Skin epidermis (tissue), 12 donors: ENCODE measurements at regions not wholly inside any gene's neighbourhood (a gene's known extent, or its start where the extent isn't known, plus 50 kb on each side); places are given as distances from the start of the nearest gene placed in this dataset.
"Not testable (repeated sequence)": the region's sequence is repeated elsewhere in the genome, so short reads cannot be mapped to it uniquely, and the experiment has no call there.

ENCODE experiments used
- H3K27ac ChIP-seq, 21 experiments: fragments of 200-600 bp; sonication (generic) in 11 of 21; one replicate each; pipeline ENCODE4 v1.5.0; 2020; ENCODE audit warnings: mild to moderate bottlenecking in 3 of 21, inconsistent platforms in 2 of 21, moderate library complexity in 2 of 21
- H3K4me3 ChIP-seq, 7 experiments: fragments of 200-600 bp; sonication (generic) in 2 of 7; one replicate each; pipeline ENCODE4 v1.5.0; 2020; ENCODE audit warnings: inconsistent platforms in 2 of 7, mild to moderate bottlenecking in 2 of 7, moderate library complexity in 1 of 7

DNA sequence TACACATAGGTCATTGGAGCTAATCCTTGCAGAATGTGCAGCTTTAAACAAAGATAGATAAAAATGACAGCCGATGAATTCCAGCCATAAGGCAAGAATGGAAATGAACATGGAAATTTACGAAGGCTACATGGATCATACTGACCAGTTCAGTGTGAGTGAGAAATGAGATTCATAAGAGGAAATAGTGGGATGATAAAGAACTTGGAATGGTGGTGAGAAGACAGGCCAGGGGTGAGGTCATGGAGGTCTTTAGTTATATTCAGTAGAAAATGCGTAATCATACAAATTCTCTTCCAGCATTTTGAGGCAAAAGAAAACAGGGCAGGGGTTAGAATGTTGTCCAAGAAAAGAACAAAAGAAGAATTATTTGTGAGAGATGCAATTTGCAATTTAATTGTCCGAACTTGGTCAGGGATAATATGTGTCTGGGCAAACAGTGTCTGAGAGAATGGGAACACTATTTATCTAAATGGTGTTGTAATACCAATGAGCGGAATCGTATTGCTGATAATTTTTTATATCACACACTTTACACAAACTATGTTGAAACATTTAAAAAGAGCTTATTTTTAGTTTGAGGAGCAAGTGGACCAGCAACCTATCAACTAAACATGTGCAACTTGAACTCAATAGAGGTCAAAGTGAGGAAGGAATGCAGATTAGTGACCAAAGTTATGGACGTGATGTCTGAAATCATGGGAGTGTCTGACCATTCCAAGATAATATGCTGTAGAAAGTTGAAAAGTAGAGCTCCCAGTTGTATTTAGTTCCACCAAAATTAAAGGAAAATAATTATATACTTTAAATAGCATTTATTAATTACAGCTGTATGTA lies 739.0 kb upstream of the NCAM2 start:
- Histone ChIP-seq H3K27ac (no peak overlapping the region), H3K4me3 (no peak overlapping the region)

DNA sequence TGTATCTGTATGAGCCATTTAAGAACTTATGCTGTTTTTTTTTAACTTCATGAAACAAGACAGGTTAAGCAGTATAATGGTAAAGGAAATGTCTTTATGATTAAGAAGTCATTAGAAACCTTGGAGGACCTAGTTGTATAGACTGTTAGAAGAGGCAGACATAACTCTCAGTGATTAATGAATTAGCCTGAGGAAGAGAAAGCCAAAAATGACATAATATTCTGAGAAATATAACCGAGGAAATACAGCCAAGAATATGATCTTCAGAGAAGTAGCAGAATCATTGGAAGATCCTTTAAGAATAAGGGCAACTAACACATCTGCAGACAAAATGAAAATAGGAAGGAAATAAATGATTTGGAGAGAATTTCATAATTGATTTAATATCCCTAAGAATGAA lies 738.1 kb upstream of the NCAM2 start:
- H3K4me3 ChIP-seq = no peak overlapping the region
- H3K27ac ChIP-seq = no peak overlapping the region

DNA sequence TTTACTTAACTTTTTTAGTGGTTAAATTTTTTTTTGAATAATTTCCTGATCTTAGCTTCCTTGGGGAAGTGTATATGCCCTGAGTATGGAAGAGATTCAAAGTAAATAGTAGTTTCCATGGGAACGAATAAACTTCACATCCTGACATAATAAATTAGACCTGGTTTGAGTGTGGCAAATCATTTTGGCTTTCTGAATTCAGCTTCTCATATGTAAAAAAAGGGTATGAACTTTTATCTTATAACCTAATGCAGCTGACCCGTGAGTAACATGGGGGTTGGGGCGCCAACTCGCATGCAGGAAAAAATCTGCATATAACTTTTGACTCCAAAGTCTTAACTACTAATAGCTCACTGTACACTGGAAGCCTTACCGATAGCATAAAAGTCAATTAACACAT lies 736.8 kb upstream of the NCAM2 start:
- H3K27ac ChIP-seq = no peak overlapping the region
- no peak overlapping the region for H3K4me3 ChIP-seq

DNA sequence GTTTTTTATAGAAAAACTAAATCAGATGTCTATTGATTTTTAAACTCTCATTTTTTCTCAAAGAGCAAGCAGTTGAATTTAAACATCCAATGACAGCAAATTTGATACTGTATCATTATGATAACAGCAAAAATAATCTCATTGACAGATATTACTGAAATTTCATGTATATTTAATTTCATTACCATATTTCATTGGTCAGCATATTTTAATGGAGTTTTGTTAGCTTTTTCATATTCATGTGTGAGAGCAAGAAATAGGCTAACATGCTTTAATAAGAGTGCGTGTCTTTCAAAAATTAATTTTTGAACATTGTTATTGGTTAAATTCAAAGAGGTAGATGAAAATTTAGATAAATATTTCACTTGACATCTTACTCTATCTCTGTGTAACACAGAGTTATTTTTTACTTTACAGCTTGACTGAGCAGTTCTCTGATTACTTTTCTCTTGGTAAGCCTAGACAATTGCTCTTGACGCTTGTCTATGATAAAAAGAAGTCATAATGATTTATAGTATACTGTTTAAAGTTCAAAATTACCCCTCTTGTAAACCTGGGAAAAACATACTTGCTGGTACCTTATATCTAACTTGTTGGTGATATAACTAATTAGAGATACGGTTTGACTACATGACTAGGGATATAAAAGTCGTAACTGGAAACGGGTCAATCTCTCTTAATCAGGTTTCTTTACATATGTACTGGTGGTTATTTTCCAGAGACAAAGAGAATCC lies 732.3 kb upstream of the NCAM2 start:
- Histone ChIP-seq H3K4me3 (no peak overlapping the region), H3K27ac (no peak overlapping the region)

DNA sequence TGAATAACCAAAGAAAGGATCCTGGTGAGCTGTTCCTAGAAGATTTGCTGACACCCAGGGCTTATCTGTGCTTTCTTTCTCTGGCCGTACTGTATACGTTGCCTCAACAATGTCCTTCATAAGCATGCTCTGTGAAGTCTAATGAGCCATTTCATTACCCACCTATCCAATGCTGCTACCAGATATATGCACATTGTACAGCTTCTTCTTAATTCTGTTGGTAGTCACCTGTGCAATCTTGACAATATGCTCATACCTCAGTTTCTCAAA lies 731.8 kb upstream of the NCAM2 start:
- no peak overlapping the region for H3K27ac ChIP-seq
- H3K4me3 ChIP-seq = no peak overlapping the region

DNA sequence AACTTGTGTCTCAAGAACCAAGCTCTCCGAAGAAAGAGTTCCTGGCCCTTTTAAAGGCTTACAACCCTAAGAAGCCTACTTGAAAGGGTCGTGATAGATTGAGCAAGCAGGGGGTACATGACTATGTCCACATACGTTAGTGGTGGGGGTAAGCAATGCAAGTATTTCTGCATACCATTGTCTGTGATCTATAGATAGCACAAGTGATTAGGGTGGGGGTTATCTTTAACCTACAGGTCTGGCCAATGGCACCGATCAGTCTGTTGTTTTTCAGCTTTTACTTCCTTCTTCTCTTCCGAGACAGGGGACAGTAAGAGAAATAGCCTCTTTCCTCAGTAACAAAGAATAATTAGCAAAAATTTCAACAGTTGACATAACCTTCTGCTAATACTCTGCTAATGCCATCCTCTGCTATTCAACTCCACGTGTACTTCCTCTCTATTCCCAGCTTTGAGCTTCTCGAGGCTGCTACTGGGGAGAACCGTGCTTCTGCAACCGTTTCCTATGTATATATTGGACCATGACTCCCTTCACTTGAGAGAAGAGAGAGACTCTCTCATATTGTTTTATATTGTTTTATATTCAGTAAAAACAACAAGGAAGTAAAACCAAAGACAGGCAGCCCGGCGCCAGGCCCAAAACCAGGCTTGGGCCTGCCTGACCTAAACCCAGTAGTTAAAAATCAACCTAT lies 727.7 kb upstream of the NCAM2 start:
- Histone ChIP-seq H3K27ac (no peak overlapping the region), H3K4me3 (no peak overlapping the region)

DNA sequence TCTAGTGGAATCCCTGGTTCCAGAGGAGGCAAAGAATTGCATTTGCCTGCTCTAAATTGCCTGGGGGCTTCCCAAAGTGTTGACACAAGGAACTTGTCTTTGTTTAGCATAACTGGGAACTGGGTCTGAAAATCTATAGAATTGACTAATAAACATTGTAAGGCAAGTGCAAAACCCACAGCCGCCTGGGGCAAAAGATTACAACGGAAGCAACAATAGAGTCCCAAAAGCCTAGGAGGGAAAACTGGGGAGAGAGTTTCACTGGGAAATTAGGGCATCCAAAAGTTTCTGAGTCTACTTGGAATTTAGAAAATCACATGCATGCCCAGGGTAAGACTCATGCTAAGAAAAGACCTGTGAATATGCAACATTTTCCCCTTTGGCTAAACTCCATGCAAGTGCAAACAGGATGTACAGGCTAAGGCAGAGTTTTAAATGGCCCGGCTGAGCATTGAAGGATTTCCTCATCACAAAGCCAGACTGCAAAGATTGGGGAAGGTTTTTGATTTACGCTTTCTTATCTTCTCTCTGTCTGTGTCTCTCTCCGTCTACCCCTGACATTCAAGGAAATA lies 725.3 kb upstream of the NCAM2 start:
- no peak overlapping the region for H3K4me3 ChIP-seq
- no peak overlapping the region for H3K27ac ChIP-seq

DNA sequence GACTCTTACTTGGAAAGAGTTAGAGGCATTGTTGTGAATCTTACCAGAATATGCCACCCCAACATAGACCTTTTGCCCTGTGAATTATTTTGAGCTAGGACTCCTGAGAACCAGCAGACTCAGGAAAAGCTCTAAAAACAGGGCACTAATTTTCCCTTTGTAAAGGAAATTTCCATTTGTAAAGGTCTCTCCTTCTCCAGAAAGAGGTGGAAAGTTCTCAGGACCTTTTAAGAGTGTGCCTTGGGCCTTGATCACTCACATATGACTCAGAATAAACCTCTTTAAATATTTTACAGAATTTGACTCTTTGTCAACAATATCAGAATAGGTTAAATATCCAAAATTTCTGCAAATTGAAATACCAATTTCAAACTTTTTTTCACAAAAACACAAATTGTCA lies 721.8 kb upstream of the NCAM2 start:
- Histone ChIP-seq H3K4me3 (no peak overlapping the region), H3K27ac (no peak overlapping the region)

DNA sequence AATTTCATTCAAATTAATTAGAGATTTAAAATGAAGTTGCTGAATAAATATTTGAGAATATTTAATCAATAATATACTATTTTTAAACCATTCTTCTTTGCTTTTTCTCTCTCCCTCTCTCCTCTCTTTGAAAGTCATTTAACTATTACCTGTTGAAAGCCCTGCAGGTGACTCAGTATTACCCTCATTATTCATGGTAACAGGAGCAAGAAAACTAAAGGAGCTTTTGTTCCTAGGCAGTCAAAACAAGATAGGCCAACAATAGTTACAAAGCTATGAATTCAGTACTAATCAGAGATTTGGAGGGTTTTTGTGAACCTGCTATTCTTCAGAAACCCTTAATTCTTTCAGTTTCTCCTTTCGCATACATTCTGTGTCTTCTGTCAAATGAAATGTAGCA lies 721.3 kb upstream of the NCAM2 start:
- no peak overlapping the region for H3K4me3 ChIP-seq

DNA sequence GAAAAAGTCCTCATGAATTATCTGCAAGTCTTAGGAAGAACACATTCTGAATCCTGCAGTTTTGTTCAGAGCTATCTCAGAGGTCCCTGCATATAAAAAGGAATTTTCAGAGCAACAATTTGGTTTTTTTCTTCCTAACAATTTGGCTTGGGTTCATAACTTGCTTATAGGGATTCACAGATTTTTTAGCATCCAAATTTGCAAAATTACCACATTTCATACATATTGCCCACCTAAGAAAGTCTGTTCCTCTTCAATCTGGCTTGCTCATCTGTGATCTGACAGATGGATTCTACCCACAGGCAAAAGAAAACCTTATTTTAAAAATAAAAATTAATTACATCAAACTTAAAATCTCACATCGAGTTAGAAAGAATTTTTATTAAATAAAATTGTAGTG lies 714.4 kb upstream of the NCAM2 start:
- Histone ChIP-seq H3K27ac (no peak overlapping the region), H3K4me3 (no peak overlapping the region)

More for the DNA sequence above, 721.3 kb upstream of the NCAM2 start:
- no peak overlapping the region for H3K27ac ChIP-seq

DNA sequence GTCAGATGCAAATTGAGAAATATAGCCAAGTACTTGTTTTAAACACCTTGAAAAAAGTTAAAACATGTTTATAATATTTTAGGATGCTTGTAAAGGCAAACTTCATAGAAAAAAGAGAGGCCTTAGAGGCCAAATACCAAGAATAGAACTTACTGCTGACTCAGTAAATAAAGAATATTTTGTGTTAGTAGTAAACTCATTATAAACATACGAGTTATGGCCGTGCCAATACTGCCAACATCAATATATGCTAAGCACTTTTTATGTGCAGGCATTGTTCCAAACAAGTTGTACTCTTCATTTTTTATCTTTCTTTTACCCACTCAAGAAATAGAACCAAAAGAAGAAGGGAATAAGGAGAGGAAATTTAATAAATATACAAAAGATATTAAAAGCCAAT lies 705.9 kb upstream of the NCAM2 start:
- Histone ChIP-seq H3K27ac (no peak overlapping the region), H3K4me3 (no peak overlapping the region)

DNA sequence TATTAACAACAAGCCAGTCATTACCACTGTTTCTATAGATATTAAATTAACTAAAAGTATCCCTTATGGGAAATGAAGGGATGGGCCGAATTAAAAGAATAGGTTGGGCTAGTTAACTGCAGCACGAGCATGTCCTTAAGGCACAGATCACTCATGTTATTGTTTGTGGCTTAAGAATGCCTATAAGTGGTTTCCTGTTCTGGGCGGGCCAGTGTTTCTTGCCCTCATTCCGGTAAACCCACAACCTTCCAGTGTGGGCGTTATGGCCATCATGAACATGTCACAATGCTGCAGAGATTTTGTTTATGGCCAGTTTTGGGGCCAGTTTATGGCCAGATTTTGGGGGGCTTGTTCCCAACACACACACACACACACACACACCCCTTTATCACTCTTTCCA lies 705.4 kb upstream of the NCAM2 start:
- not testable (repeated sequence) for H3K4me3 ChIP-seq, H3K27ac ChIP-seq

DNA sequence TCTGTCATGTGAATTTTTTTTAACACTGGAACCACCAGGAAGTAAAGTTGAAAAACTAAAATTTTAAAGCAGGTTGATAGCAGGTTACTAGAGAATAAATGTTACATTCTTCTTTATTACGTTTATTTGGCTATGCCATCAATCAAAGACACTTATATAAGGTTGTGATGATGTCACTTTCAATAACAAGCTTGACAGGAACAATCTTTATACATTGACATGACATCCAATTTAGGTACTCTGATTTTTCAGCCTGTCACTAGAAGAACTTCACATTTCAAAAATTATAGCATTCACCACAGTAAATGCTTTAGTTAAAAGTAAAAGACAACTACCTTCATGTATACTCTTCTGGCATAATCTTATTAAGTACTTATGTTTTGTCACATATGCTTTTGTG lies 696.8 kb upstream of the NCAM2 start:
- H3K27ac ChIP-seq = no peak overlapping the region
- H3K4me3 ChIP-seq = no peak overlapping the region

DNA sequence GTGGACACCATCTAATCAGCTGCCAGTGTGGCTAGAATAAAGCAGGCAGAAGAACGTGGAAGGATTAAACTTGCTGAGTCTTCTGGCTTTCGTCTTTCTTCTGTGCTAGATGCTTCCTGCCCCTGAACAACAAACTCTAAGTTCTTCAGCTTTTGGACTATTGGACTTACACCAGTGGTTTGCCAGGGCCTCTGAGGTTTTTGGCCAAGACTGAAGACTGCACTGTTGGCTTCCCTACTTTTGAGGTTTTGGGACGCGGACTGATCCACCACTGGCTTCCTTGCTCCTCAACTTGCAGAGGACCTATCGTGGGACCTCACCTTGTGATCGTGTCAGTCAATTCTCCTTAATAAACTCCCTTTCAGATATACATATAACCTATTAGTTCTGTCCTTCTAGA lies 696.1 kb upstream of the NCAM2 start:
- Histone ChIP-seq H3K27ac (no peak overlapping the region), H3K4me3 (no peak overlapping the region)

DNA sequence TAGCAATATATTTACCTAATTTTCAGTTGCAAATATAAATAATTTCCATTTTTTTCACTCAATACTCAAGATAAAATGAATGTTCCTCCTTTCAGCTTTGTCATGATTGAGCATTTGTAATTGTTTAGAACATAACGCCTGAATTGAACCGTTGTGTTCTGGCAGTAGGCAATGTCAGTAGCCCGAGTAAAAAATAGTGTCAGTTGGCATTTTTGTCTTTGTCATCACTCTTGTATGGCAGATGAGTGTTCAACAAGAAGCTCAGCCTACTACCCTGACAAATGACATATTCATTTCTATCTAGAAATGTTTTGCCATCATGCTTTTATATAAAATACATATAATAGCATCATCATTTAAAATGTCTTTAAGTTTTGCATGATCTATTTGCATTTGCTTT lies 691.4 kb upstream of the NCAM2 start:
- H3K27ac ChIP-seq = no peak overlapping the region
- H3K4me3 ChIP-seq = no peak overlapping the region

DNA sequence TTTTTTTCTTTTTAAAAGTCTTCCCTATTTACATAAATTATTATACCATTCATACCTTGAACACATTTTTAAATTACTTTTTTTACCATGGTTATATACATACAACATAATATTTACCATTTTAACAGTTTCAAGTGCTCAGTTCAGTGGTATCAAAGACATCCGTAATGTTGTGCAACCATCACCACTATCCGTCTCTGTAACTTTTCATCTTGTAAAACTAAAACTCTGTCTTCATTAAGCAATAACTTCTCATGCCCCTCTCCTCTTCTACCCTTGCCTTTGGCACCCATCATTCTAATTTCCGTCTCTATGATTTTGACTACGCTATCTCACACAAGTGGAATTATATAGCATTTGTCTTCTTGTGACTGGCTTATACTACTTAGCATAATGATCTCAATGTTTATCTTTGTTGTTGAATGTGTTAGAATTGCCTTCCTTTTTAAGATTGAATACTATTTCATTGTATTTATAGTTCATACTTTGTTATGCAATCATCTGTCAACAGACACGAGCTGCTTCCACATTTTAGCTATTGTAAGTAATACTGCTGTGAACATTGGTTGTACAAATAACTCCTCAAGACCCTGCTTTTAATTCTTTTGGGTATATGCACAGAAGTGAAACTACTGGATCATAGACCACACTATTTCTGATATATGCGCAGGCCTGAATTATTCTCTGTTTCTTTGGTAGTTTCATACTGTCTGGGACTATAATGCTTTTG lies 689.5 kb upstream of the NCAM2 start:
- H3K4me3 ChIP-seq = no peak overlapping the region
- no peak overlapping the region for H3K27ac ChIP-seq

DNA sequence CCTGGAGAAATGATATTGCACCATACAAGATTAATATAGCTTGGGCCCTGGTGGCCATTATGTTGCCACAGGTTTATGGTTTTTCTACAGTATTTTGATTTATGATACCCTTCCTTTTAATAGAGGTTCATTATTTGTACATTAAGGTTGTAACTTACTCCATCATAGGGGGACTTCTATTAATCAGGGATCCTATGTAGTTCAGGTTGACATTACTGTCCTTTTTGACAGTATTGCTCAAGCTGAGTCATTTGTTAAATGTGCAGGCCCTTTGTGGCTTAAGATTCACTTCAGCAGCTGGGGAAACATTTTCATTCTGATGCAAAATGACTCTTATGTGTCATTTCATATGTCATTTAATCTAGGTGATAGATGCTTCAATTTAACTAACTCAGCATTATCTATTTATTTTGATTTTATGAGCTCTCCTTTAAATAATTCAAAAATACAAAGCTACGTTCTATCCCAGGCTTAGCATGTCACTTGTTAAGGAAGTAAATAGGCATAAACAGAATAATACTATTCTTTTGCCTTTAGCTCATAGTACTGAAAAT lies 686.9 kb upstream of the NCAM2 start:
- Histone ChIP-seq H3K4me3 (no peak overlapping the region), H3K27ac (no peak overlapping the region)

DNA sequence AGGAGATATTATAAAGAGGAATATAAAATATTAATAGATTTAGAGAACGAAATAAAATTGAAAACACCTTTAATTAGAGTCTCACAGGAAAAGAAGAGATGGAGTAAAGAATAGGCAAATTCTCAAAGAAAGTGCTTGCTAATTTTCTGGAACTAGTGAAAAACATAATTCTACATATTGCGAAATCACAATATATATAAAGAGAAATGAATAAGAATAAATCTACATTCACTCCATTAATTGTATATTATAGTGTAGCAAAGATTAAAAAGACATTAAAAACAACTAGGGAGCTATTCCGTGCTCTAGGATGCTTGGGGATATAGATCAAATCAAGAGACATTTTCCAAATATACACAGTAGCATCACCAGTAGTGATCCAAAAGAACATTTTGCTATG lies 685.2 kb upstream of the NCAM2 start:
- no peak overlapping the region for H3K27ac ChIP-seq

DNA sequence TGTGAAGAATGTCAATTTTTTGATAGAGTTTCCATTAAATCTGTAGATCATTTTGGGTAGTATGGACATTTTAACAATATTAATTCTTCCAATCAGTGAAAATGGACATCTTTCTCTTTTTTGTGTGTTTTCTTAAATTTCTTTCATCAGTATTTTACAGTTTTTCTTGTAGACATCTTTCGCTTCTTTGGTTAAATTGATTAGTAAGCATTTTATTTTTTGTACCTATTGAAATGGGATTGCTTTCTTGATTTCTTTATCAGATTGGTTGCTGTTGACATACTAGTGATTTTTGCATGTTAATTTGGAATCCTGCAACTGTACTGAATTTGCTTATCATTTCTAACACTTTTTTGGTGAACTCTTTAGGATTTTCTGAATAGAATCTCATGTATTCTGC lies 683.2 kb upstream of the NCAM2 start:
- no peak overlapping the region for H3K27ac ChIP-seq

More for the DNA sequence above, 685.2 kb upstream of the NCAM2 start:
- no peak overlapping the region for H3K4me3 ChIP-seq

DNA sequence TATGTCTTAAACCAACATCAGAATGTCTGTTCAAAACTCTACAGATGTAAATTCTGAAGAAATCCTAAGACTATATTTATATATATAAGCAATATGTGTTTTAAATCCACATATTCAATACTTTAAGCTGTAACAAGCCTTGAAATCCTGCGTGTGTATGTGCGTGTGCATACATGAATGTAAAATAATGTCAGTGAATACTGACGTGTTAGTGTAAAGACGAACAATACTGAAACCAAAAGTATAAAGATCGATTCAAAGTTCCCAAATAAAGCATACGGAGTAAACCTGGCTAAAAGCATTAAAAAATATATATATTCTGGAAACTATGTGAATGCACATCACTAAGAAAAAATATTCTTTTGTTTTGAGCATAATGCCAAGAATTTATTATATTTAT lies 668.6 kb upstream of the NCAM2 start:
- no peak overlapping the region for H3K4me3 ChIP-seq
- H3K27ac ChIP-seq = no peak overlapping the region

More for the DNA sequence above, 683.2 kb upstream of the NCAM2 start:
- no peak overlapping the region for H3K4me3 ChIP-seq
